BJ (cell line): ENCODE measurements at regions not wholly inside any gene's neighbourhood (a gene's known extent, or its start where the extent isn't known, plus 50 kb on each side); places are given as distances from the start of the nearest gene placed in this dataset.

Experiments used
- CTCF ChIA-PET: fragments of 350-600 bp; formaldehyde crosslinking; extraction: SDS; loops from one replicate; lab custom pipeline; 2021; ENCODE audit warnings: antibody characterized with exemption, inconsistent platforms; lab: Yijun Ruan, JAX
- POLR2A ChIA-PET: fragments of 300-600 bp; sonication (Branson Sonifier 250); formaldehyde crosslinking; extraction: SDS; loops from one replicate; lab custom pipeline; 2021; ENCODE audit warnings: antibody characterized with exemption; lab: Charles Lee
- DNase-seq: peaks from one replicate; pipeline ENCODE4 v3.0.0-alpha.2; 2011; ENCODE audit warnings: low read depth
- H3K27me3 ChIP-seq: 2 replicates; pipeline ENCODE4 v1.6.0; 2011; ENCODE audit warnings: low read length; ENCODE audit not compliant: control insufficient read depth, insufficient read depth
- H3K36me3 ChIP-seq: 2 replicates; pipeline ENCODE4 v1.5.1; 2011; ENCODE audit warnings: low read length; ENCODE audit not compliant: control insufficient read depth, insufficient read depth
- H3K4me3 ChIP-seq: 2 replicates; pipeline ENCODE4 v1.5.1; 2011; ENCODE audit warnings: low read depth, mild to moderate bottlenecking, control low read depth, low read length
- TF ChIP-seq, protein P1 (sequence below): IDR thresholded peaks from 2 replicates; pipeline ENCODE4 v1.5.1; 2011; ENCODE audit warnings: low read depth, mild to moderate bottlenecking, control low read depth, inconsistent platforms, low read length, moderate library complexity; ENCODE audit not compliant: insufficient read depth

DNA sequence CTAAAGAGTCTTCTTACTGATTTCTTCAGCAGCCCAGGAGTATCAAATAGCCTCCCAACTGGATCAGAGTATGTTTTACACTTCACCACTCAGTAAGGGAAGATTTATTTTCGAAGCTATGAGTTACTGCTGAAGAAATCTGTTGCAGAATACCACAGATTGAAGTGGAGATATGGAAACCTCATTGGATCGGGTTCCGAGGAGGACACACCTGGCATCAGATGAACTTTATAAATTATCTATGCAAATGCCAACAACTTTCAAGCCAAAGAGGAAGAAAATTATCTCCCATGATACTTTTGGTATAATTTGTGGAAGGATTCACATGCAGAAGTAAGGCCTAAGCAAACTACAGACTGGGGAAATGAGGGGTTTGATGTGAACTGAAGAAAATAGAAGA, 515.9 kb upstream of the NDST4 start:
- Histone ChIP-seq H3K27me3 (no peaks in the 10 kb centered on the region), H3K36me3 (no peaks in the 10 kb centered on the region), H3K4me3 (no peak overlapping the region)
- TF ChIP-seq, protein P1, sequence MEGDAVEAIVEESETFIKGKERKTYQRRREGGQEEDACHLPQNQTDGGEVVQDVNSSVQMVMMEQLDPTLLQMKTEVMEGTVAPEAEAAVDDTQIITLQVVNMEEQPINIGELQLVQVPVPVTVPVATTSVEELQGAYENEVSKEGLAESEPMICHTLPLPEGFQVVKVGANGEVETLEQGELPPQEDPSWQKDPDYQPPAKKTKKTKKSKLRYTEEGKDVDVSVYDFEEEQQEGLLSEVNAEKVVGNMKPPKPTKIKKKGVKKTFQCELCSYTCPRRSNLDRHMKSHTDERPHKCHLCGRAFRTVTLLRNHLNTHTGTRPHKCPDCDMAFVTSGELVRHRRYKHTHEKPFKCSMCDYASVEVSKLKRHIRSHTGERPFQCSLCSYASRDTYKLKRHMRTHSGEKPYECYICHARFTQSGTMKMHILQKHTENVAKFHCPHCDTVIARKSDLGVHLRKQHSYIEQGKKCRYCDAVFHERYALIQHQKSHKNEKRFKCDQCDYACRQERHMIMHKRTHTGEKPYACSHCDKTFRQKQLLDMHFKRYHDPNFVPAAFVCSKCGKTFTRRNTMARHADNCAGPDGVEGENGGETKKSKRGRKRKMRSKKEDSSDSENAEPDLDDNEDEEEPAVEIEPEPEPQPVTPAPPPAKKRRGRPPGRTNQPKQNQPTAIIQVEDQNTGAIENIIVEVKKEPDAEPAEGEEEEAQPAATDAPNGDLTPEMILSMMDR = no peak
- DNase-seq = no peak
- ChIA-PET CTCF (no interaction called here), POLR2A (no interaction called here)

DNA sequence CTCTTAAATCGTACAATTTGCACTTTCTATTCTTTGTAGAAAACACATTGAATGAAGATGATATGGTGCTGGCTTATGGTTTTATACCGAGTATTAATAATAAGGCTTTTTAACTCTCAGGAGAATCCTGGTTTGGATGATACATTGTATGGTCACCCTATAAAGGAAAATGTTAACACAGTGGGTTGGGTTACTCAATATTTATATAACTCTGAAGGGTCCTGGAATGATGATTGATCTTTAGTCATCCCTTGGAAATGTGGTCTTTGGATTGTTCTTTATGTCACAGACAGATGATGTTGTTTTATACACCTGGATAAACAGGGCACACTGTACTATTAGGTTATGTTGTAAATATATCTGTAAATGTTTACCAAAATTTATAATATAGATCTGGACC, 496.2 kb upstream of the NDST4 start:
- H3K27me3 ChIP-seq = no peaks in the 10 kb centered on the region
- ChIA-PET CTCF (no interaction called here), POLR2A (no interaction called here)
- H3K4me3 ChIP-seq = no peak overlapping the region
- no peaks in the 10 kb centered on the region for H3K36me3 ChIP-seq
- TF ChIP-seq, protein P1 = no peak
- no peak for DNase-seq

DNA sequence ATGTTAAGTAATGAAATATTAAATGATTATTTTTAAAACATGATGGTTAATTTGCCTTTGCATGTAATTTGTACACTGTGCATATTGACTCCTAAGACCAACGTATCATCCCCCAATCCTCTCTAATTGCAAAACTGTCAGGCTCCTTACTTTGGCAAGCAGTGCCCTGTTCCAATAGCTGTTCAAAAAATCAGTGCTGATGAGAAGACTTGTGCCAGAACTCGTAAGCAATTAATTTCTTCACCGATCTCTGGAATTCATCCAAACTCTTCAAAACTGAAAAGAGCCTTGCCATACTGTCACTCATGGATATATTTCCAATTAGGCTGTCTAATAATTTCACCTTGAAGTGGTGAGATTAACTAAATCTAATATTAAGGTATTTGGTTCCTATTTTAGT, 493.9 kb upstream of the NDST4 start:
- CTCF ChIA-PET = no interaction called here
- H3K36me3 ChIP-seq = no peaks in the 10 kb centered on the region

DNA sequence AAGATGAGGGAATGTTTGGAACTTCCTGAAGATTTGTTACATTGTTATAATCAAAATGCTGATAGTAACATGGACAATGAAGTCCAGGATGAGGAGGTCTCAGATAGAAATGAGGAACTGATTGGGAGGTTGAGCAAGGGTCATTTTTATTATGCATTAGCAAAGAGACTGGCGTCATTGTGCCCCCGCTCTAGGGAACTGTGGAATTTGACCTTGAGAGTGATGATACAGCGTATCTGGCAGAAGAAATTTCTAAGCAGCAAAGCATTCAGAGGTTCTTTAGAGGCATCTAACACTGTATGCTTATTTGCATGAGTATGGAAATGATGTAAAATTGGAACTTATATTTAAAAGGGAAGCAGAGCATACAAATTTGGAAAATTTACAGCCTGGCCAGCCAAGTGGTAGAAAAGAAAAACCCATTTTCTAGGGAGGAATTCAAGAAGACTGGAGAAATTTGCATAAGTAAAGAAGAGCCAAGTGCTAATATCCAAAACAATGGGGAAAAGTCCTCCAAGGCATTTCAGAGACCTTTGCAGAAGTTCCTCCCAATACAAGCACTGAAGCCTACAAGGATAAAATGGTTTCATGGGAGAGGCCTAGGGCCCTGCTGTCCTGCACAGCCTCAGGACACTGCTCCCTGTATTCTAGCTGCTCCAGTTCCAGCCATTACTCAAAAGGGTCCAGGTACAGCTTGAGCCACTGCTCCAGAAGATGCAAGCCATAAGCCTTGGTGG, 483.0 kb upstream of the NDST4 start:
- CTCF ChIA-PET = no interaction called here
- no peaks in the 10 kb centered on the region for H3K36me3 ChIP-seq
- DNase-seq = no peak
- H3K4me3 ChIP-seq = no peak overlapping the region
- TF ChIP-seq, protein P1 = no peak
- no peaks in the 10 kb centered on the region for H3K27me3 ChIP-seq
- POLR2A ChIA-PET = no interaction called here

More for the DNA sequence above, 493.9 kb upstream of the NDST4 start:
- Histone ChIP-seq H3K4me3 (no peak overlapping the region), H3K27me3 (no peaks in the 10 kb centered on the region)
- no peak for DNase-seq
- TF ChIP-seq, protein P1 = no peak
- POLR2A ChIA-PET = no interaction called here

DNA sequence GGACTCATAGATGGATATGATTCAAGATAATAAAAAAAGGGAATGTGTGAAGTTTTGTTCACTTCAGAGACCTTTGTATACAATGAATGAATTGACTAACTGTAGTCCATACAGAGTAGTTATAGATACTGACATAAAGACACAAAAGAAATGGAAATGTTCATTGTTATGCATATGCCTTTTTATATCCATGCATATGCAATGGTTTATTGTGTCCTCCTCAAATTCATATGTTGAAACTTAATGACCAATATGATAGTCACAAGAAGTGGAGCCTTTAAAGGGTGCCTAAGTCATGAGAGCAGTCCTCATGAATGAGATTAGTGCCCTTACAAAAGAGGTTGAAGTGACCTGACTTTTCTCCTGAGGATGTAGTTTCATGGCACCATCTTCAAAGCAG, 467.5 kb upstream of the NDST4 start:
- POLR2A ChIA-PET = no interaction called here
- TF ChIP-seq, protein P1 = no peak

More for the DNA sequence above, 467.5 kb upstream of the NDST4 start:
- no peak for DNase-seq
- CTCF ChIA-PET = no interaction called here
- H3K27me3 ChIP-seq = no peaks in the 10 kb centered on the region
- no peak overlapping the region for H3K4me3 ChIP-seq
- no peaks in the 10 kb centered on the region for H3K36me3 ChIP-seq
